ENCODE measurements at regions not wholly inside any gene's neighbourhood (a gene's known extent, or its start where the extent isn't known, plus 50 kb on each side); places are given as distances from the start of the nearest gene placed in this dataset.

DNA sequence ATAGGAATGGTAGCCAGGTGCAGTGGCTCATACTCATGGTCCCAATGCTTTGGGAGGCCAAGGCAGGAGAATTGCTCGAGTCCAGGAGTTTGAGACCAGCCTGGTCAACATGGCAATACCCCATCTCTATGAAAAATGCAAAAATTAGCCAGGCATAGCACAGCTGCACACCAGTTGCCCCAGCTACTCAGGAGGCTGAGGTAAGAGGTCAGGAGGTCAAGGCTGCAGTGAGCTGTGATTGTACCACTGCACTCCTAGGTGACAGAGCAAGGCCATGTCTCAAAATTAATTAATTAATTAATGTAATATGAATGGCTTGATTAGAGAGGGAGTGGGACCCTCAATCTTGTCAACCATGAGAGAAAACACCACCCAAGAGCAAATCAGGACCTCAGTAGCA, 198.7 kb upstream of the DUSP10 start:
- TF ChIP-seq CTCF (IDR thresholded peaks at IDR 0.05): no peak
- ATAC-seq (no peak), FAIRE-seq (no peak), DNase-seq (no peak)
- 76% methylated on average over 1 of the region's 1 CpG for WGBS, 2 donors
- Histone ChIP-seq H3K27ac (no peak overlapping the region), H3K4me1 (no peaks in the 10 kb centered on the region), H3K4me3 (no peak overlapping the region), H3K9me3 (no peaks in the 10 kb centered on the region), H3K36me3 (no peaks in the 10 kb centered on the region), H3K27me3 (no peaks in the 10 kb centered on the region)
- intact Hi-C loops (cut with DNase I): no loop called here

DNA sequence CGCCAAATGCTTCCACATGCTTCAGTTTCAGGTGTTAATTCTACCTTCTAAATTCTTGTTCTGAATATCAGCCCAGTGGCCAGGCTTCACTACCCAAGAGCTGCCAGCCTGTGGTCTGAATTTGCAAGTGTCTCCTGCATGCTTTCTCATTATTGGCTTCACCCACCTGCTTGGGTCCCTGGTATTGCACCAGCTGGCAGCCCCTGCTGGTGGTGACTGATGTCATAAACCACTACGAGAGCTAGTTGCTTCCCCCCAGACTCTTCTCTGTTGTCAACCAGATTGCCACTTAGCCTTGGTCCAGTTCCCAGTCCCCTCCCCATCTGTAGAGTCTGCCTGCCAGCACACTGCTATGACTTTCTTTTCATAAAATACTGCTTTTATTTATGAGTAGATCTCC, 197.7 kb upstream of the DUSP10 start:
- intact Hi-C loops (cut with DNase I): no loop called here
- H3K27ac ChIP-seq: no peak overlapping the region
- ATAC-seq (no peak), FAIRE-seq (no peak), DNase-seq (no peak)
- H3K9me3 ChIP-seq: no peaks in the 10 kb centered on the region
- WGBS, 2 donors: 65 to 78% methylated on average over 2 of the region's 2 CpGs
- H3K36me3 ChIP-seq: no peaks in the 10 kb centered on the region
- no peak for TF ChIP-seq CTCF (IDR thresholded peaks at IDR 0.05)
- H3K4me3 ChIP-seq: no peak overlapping the region
- no peaks in the 10 kb centered on the region for H3K27me3 ChIP-seq
- no peaks in the 10 kb centered on the region for H3K4me1 ChIP-seq

DNA sequence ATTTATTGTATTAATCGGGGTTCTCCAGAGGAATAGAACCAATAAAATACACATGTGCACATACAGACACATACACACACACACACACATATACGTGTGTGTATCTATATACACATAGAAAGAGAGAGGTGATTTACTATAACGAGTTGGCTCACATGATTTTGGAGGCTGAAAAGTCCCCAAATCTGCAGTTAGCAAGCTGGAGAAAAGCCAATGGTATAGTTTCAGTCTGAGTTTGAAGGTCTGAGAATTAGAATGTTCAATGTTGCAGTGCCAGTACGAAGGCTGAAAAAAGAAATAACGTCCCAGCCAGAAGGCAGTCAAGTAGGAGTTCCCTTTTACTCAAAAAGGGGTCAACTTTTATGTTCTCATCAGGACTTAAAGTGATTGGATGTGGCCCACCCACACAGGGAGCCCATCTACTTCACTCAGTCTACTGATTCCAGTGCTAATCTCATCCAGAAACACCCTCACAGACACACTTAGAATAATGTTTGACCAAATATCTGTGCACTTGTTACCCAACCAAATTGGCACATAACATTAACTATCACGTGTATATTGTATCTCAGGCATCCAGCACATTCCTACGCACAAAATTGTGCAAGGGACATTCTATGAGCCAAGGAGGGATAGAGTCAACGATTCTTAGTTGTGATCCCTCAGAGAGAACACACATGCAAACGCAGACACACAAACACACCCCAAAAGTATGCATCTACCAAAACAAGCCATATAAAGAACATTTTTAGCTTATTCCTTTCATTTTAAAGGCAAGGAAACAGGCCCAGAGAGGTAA, 195.5 kb upstream of the DUSP10 start:
- Histone ChIP-seq H3K9me3 (no peaks in the 10 kb centered on the region), H3K36me3 (no peaks in the 10 kb centered on the region), H3K27ac (no peak overlapping the region), H3K4me1 (no peaks in the 10 kb centered on the region), H3K27me3 (no peaks in the 10 kb centered on the region), H3K4me3 (no peak overlapping the region)
- intact Hi-C loops (cut with DNase I): no loop called here
- 80 to 86% methylated on average over 9 of the region's 9 CpGs for WGBS, 2 donors
- DNase-seq (no peak), ATAC-seq (no peak), FAIRE-seq (no peak)
- TF ChIP-seq CTCF (IDR thresholded peaks at IDR 0.05): no peak

DNA sequence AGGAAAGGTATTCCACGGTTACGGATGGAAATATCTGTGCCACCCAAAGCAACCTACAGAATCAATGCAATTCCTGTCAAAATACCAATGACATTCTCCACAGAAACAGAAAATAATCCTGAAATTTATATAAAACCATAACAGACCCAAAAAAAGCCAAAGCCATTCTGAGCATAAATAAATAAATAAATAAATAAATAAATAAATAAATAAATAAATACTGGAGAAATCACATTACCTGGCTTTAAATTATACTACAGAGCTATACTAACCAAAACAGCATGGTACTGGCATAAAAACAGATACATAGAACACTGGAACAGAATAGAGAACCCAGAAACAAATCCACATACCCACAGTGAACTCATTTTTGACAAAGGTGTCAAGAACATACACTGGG, 191.9 kb upstream of the DUSP10 start:
- WGBS, 2 donors: 94% methylated on average over 2 of the region's 2 CpGs
- no peaks in the 10 kb centered on the region for H3K27me3 ChIP-seq
- ATAC-seq (no peak), FAIRE-seq (no peak), DNase-seq (no peak)
- intact Hi-C loops (cut with DNase I): no loop called here
- no peak overlapping the region for H3K27ac ChIP-seq
- no peak for TF ChIP-seq CTCF (IDR thresholded peaks at IDR 0.05)
- no peaks in the 10 kb centered on the region for H3K9me3 ChIP-seq
- no peaks in the 10 kb centered on the region for H3K36me3 ChIP-seq
- H3K4me3 ChIP-seq: no peak overlapping the region
- H3K4me1 ChIP-seq: no peaks in the 10 kb centered on the region

- DNase-seq: no peak
- no peaks in the 10 kb centered on the region for H3K9me3 ChIP-seq
- peaks cover 0 to 4% (median 0%) of the 10 kb centered on the region in 4 donors for H3K27me3 ChIP-seq
- ATAC-seq: no peak
- H3K27ac ChIP-seq: no peak overlapping the region
- WGBS, 2 donors: 48 to 61% methylated on average over 4 of the region's 4 CpGs
- no peaks in the 10 kb centered on the region for H3K4me1 ChIP-seq
- TF ChIP-seq CTCF (IDR thresholded peaks at IDR 0.05): no peak
- FAIRE-seq: no peak
- H3K36me3 ChIP-seq: no peaks in the 10 kb centered on the region
- H3K4me3 ChIP-seq: no peak overlapping the region
- intact Hi-C loops (cut with DNase I): no loop called here
These were observed 184.6 kb upstream of the DUSP10 start for GRCh38 chr1:221926441-221926840.
